ENCODE measurements at regions not wholly inside any gene's neighbourhood (a gene's known extent, or its start where the extent isn't known, plus 50 kb on each side); places are given as distances from the start of the nearest gene placed in this dataset.

DNA sequence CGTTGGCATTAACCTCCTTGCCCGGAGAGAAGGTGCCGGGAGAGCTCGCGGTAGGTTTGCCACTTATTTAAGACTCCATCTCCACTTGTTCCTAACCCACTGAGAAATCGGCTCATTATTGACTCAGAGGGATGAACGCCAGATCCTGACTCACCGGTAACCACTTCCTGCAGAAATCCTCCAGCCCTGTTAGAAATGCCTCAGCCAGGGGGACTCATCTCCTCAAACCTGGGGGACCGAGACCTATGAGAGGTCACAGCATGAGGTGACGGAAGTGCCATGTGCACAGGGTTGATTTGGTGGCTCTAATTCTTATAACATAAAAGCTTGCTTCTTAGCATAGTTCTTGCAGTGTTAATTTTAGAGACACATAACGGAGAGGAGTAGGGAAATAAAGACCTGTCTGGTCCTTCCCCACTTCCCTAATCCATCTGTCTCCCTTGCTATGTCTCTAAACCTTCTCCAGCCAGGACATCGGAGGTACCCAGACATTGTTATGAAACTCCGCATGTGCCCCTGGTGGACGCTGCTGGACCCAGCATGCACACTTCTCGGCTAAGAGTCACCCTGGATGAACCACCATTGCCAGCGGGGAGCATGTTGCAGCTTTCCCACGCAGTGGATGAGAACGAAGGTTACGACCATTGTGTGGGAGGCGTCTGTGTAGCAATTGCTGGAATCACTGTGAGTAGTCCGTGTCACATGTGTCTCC lies 158.9 kb downstream of the EFNB2 start:
- TF ChIP-seq SUZ12 (IDR thresholded peaks at IDR 0.05; ENCODE audit: extremely low read depth, insufficient read depth, insufficient read length) (no peak), YY1 (IDR thresholded peaks at IDR 0.05; ENCODE audit: insufficient read depth, insufficient read length) (no peak), ZNF274 (IDR thresholded peaks at IDR 0.05; ENCODE audit: low read depth, low read length) (no peak)
